ENCODE measurements at regions not wholly inside any gene's neighbourhood (a gene's known extent, or its start where the extent isn't known, plus 50 kb on each side); places are given as distances from the start of the nearest gene placed in this dataset.

GRCh38 chr7:114819616-114820362, 102.1 kb upstream of the MDFIC start (continued):
- TF ChIP-seq ELK4 (IDR thresholded peaks at IDR 0.05; ENCODE audit: borderline replicate concordance, low read depth, low read length), result no peak
- TF ChIP-seq MEIS1 (CRISPR knock-in tag; IDR thresholded peaks at IDR 0.05; ENCODE audit: borderline replicate concordance), result no peak
- TF ChIP-seq ZNF274 (IDR thresholded peaks at IDR 0.05; ENCODE audit: low read length), result no peak
- no peak for TF ChIP-seq ZNF274 (tag by site-specific recombination; IDR thresholded peaks at IDR 0.05; ENCODE audit: borderline replicate concordance)
- no peak for TF ChIP-seq ZNF501 (tag by site-specific recombination; IDR thresholded peaks at IDR 0.05)
- no peak for TF ChIP-seq ZFHX2 (tag by site-specific recombination; conservative IDR thresholded peaks at IDR 0.05)
- TF ChIP-seq RBAK (tag by site-specific recombination; IDR thresholded peaks at IDR 0.05), result no peak
- TF ChIP-seq ZNF416 (tag by site-specific recombination; IDR thresholded peaks at IDR 0.05), result no peak

DNA sequence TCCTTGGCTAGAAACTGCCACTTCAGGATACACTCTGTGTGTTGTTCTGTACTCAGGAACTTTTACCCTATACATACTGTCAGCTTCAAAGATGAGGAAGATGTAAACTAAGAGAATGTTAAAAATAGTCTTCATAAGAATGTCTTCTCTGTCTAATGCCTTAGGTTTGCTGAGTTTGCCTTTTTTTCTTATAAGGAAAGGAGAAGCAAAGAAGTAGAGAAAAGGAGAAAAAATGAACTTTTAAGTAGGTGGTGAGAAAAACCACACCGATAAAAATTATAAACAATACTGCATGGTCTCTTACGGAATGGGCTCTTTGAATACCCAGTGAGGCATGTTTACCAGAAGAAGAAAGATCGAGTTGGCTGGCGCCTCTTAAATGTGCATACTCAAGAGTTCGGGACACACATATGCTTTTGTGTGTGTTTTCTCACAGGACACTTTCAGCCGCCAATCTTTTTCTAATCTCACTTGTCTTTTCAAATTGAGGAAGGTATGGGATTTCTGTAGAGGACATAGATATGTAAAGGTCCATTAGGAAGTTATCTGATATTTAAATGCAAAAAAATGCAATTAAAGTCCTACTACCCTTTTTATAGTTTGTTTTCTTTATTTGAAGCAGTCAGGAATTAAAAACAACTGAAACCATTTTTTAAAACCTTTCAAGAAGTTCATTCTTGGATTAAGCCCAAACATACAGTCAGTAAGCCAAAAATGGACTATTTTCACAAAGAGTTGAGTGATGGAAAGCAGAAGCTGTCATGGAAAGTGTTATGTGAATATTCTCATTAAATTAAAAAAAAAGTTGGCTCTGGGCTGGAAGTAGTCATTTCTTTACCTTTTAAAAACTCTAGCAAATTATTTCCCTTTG, 100.6 kb upstream of the MDFIC start:
- Histone ChIP-seq H3K4me1 (ENCODE audit: control insufficient read depth, insufficient read depth, low read length) (no peaks in the 10 kb centered on the region), H3K27ac (ENCODE audit: extremely low read depth, low read depth, low read length) (no peak overlapping the region), H3K9me3 (ENCODE audit: control insufficient read depth, insufficient read depth, low read depth, low read length) (no peaks in the 10 kb centered on the region), H3K36me3 (ENCODE audit: control insufficient read depth in 2 of 2, insufficient read depth in 1 of 2, low read length in 2 of 2) (no peaks in the 10 kb centered on the region), H3K4me3 (ENCODE audit: low read depth, low read length) (no peak overlapping the region)
- TF ChIP-seq ZNF146 (tag by site-specific recombination; IDR thresholded peaks at IDR 0.05) (no peak), ZNF214 (tag by site-specific recombination; IDR thresholded peaks at IDR 0.05; ENCODE audit: borderline replicate concordance) (no peak), ZNF654 (tag by site-specific recombination; IDR thresholded peaks at IDR 0.05; ENCODE audit: low read depth) (no peak), ZNF174 (tag by site-specific recombination; IDR thresholded peaks at IDR 0.05) (no peak), ZNF521 (tag by site-specific recombination; IDR thresholded peaks at IDR 0.05) (no peak)
- TF ChIP-seq, protein P1, sequence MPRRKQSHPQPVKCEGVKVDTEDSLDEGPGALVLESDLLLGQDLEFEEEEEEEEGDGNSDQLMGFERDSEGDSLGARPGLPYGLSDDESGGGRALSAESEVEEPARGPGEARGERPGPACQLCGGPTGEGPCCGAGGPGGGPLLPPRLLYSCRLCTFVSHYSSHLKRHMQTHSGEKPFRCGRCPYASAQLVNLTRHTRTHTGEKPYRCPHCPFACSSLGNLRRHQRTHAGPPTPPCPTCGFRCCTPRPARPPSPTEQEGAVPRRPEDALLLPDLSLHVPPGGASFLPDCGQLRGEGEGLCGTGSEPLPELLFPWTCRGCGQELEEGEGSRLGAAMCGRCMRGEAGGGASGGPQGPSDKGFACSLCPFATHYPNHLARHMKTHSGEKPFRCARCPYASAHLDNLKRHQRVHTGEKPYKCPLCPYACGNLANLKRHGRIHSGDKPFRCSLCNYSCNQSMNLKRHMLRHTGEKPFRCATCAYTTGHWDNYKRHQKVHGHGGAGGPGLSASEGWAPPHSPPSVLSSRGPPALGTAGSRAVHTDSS (tag by site-specific recombination; IDR thresholded peaks at IDR 0.05), result no peak
- CTCF ChIA-PET, result interaction anchor here (0.6 to 0.7 kb wide), 2 partner anchors 14 to 740 kb away, joined by 3 to 7 read pairs; no protein-coding TSS in a partner anchor
- POLR2A ChIA-PET, result no interaction called here

- CTCF ChIA-PET, result no interaction called here
- no peak for TF ChIP-seq ZFP3 (tag by site-specific recombination; IDR thresholded peaks at IDR 0.05; ENCODE audit: low read depth)
- no peak for TF ChIP-seq ZBTB8A (tag by site-specific recombination; IDR thresholded peaks at IDR 0.05)
- no peak for TF ChIP-seq ZNF138 (tag by site-specific recombination; IDR thresholded peaks at IDR 0.05; ENCODE audit: borderline replicate concordance)
- no peak for TF ChIP-seq ZNF211 (tag by site-specific recombination; IDR thresholded peaks at IDR 0.05; ENCODE audit: low read depth)
- POLR2A ChIA-PET, result no interaction called here
- Histone ChIP-seq H3K27ac (ENCODE audit: extremely low read depth, low read depth, low read length) (no peak overlapping the region), H3K9me3 (ENCODE audit: control insufficient read depth, insufficient read depth, low read depth, low read length) (no peaks in the 10 kb centered on the region), H3K4me3 (ENCODE audit: low read depth, low read length) (no peak overlapping the region), H3K4me1 (ENCODE audit: control insufficient read depth, insufficient read depth, low read length) (no peaks in the 10 kb centered on the region), H3K36me3 (ENCODE audit: control insufficient read depth in 2 of 2, insufficient read depth in 1 of 2, low read length in 2 of 2) (no peaks in the 10 kb centered on the region)
Measured at GRCh38 chr7:114822131-114822530, 99.8 kb upstream of the MDFIC start.

Data from HEK293 (cell line).